ENCODE measurements at regions not wholly inside any gene's neighbourhood (a gene's known extent, or its start where the extent isn't known, plus 50 kb on each side); places are given as distances from the start of the nearest gene placed in this dataset.
"Not testable (repeated sequence)": the region's sequence is repeated elsewhere in the genome, so short reads cannot be mapped to it uniquely, and the experiment has no call there.

GRCh38 chr4:112952313-112952700, 97.1 kb upstream of the ANK2 start:
- no peak for DNase-seq

GRCh38 chr4:112953262-112953661, 96.2 kb upstream of the ANK2 start:
- no peak for DNase-seq

- DNase-seq = no peak
Measured at GRCh38 chr4:112954286-112954685, 95.2 kb upstream of the ANK2 start.

- no peak for DNase-seq
Measured at GRCh38 chr4:112956484-112956896, 93.0 kb upstream of the ANK2 start.

- DNase-seq = not testable (repeated sequence)
Measured at GRCh38 chr4:112957764-112958163, 91.7 kb upstream of the ANK2 start.

- no peak for DNase-seq
Measured at GRCh38 chr4:112966701-112967488, 82.6 kb upstream of the ANK2 start.

- DNase-seq = peak; percentile 22
Measured at GRCh38 chr4:112968451-112969159, 80.8 kb upstream of the ANK2 start.

GRCh38 chr4:112970903-112971302, 78.5 kb upstream of the ANK2 start:
- DNase-seq = no peak

GRCh38 chr4:112973750-112974251, 75.7 kb upstream of the ANK2 start:
- DNase-seq = peak; percentile 46

- peak; percentile 25 for DNase-seq
Measured at GRCh38 chr4:112975567-112976355, 73.7 kb upstream of the ANK2 start.

- DNase-seq = peak; percentile 9
Measured at GRCh38 chr4:112978691-112979472, 70.6 kb upstream of the ANK2 start.

GRCh38 chr4:112979881-112980421, 69.5 kb upstream of the ANK2 start:
- DNase-seq = no peak

GRCh38 chr4:112982680-112983079, 66.8 kb upstream of the ANK2 start:
- no peak for DNase-seq

GRCh38 chr4:112994732-112995464, 54.6 kb upstream of the ANK2 start:
- peak; percentile 50 for DNase-seq

All from fibroblast of skin of abdomen (primary cell).